CD4-positive, alpha-beta T cell treated with Interleukin-15 for 1 hour (primary cell): ENCODE measurements at regions not wholly inside any gene's neighbourhood (a gene's known extent, or its start where the extent isn't known, plus 50 kb on each side); places are given as distances from the start of the nearest gene placed in this dataset.

Experiments
- DNase-seq: peaks from one replicate; pipeline ENCODE4 v3.0.0-alpha.2; 2020

- no peak for DNase-seq
Observed at GRCh38 chr2:151197184-151198108, 64.2 kb downstream of the RBM43 start.

- no peak for DNase-seq
Observed at GRCh38 chr2:151193576-151193975, 68.1 kb downstream of the RBM43 start.

- no peak for DNase-seq
Observed at GRCh38 chr2:151192681-151193080, 69.0 kb downstream of the RBM43 start.

- DNase-seq = no peak
Observed at GRCh38 chr2:151191001-151191400, 70.7 kb downstream of the RBM43 start.

- no peak for DNase-seq
Observed at GRCh38 chr2:151189125-151189524, 72.5 kb downstream of the RBM43 start.

GRCh38 chr2:151186011-151186410 is 75.7 kb downstream of the RBM43 start:
- DNase-seq = no peak

GRCh38 chr2:151182899-151183809 is 78.5 kb downstream of the RBM43 start:
- no peak for DNase-seq

- DNase-seq = no peak
Observed at GRCh38 chr2:151182396-151182795, 79.3 kb downstream of the RBM43 start.

GRCh38 chr2:151181524-151181923 is 80.1 kb downstream of the RBM43 start:
- DNase-seq = no peak

GRCh38 chr2:151180123-151180522 is 81.5 kb downstream of the RBM43 start:
- no peak for DNase-seq

GRCh38 chr2:151178207-151178606 is 83.5 kb downstream of the RBM43 start:
- no peak for DNase-seq

GRCh38 chr2:151177756-151178155 is 83.9 kb downstream of the RBM43 start:
- no peak for DNase-seq

- DNase-seq = no peak
Observed at GRCh38 chr2:151176661-151177060, 85.0 kb downstream of the RBM43 start.

GRCh38 chr2:151175864-151176263 is 85.8 kb downstream of the RBM43 start:
- no peak for DNase-seq

- no peak for DNase-seq
Observed at GRCh38 chr2:151174127-151174526, 87.5 kb downstream of the RBM43 start.

GRCh38 chr2:151171186-151171585 is 90.5 kb downstream of the RBM43 start:
- no peak for DNase-seq

GRCh38 chr2:151166410-151166809 is 95.3 kb downstream of the RBM43 start:
- no peak for DNase-seq

- DNase-seq = no peak
Observed at GRCh38 chr2:151165105-151165684, 96.5 kb downstream of the RBM43 start.

- DNase-seq = no peak
Observed at GRCh38 chr2:151161821-151162551, 99.7 kb downstream of the RBM43 start.

- no peak for DNase-seq
Observed at GRCh38 chr2:151159109-151159662, 102.5 kb downstream of the RBM43 start.

- DNase-seq = no peak
Observed at GRCh38 chr2:151157000-151157735, 104.5 kb downstream of the RBM43 start.

- DNase-seq = no peak
Observed at GRCh38 chr2:151156431-151156830, 105.2 kb downstream of the RBM43 start.
